ENCODE measurements at regions not wholly inside any gene's neighbourhood (a gene's known extent, or its start where the extent isn't known, plus 50 kb on each side); places are given as distances from the start of the nearest gene placed in this dataset.
A peak's percentile ranks its signal among the peaks of the same experiment; 100 is the strongest.

GRCh38 chr5:93267276-93267675, 313.7 kb downstream of the NR2F1-AS1 start:
- ATAC-seq (ENCODE audit: low FRiP score) (no peak), DNase-seq (ENCODE audit: low spot score) (no peak)
- TF ChIP-seq CTCF (IDR thresholded peaks at IDR 0.05), result no peak

- DNase-seq (ENCODE audit: low spot score) (no peak), ATAC-seq (ENCODE audit: low FRiP score) (no peak)
- TF ChIP-seq CTCF (IDR thresholded peaks at IDR 0.05), result no peak
Observed at GRCh38 chr5:93257616-93258015, 323.4 kb downstream of the NR2F1-AS1 start.

GRCh38 chr5:93255796-93256195, 325.2 kb downstream of the NR2F1-AS1 start:
- DNase-seq (ENCODE audit: low spot score) (no peak), ATAC-seq (ENCODE audit: low FRiP score) (no peak)
- no peak for TF ChIP-seq CTCF (IDR thresholded peaks at IDR 0.05)

GRCh38 chr5:93252165-93252564, 328.9 kb downstream of the NR2F1-AS1 start:
- TF ChIP-seq CTCF (IDR thresholded peaks at IDR 0.05), result no peak
- DNase-seq (ENCODE audit: low spot score) (no peak), ATAC-seq (ENCODE audit: low FRiP score) (no peak)

GRCh38 chr5:93251347-93251746, 329.7 kb downstream of the NR2F1-AS1 start:
- ATAC-seq (ENCODE audit: low FRiP score) (no peak), DNase-seq (ENCODE audit: low spot score) (no peak)
- no peak for TF ChIP-seq CTCF (IDR thresholded peaks at IDR 0.05)

- no peak for TF ChIP-seq CTCF (IDR thresholded peaks at IDR 0.05)
- ATAC-seq (ENCODE audit: low FRiP score), result no peak
- DNase-seq (ENCODE audit: low spot score), result no peak
Observed at GRCh38 chr5:93250424-93250823, 330.6 kb downstream of the NR2F1-AS1 start.

GRCh38 chr5:93249651-93250289, 331.2 kb downstream of the NR2F1-AS1 start:
- DNase-seq (ENCODE audit: low spot score) (no peak), ATAC-seq (ENCODE audit: low FRiP score) (peak; percentile 93)
- no peak for TF ChIP-seq CTCF (IDR thresholded peaks at IDR 0.05)
